GM20000 (cell line): ENCODE measurements at regions not wholly inside any gene's neighbourhood (a gene's known extent, or its start where the extent isn't known, plus 50 kb on each side); places are given as distances from the start of the nearest gene placed in this dataset.
"Not testable (repeated sequence)": the region's sequence is repeated elsewhere in the genome, so short reads cannot be mapped to it uniquely, and the experiment has no call there.

Source experiments
- DNase-seq: peaks from one replicate; pipeline ENCODE4 v3.0.0; 2012; ENCODE audit warnings: low spot score
- CTCF ChIP-seq: IDR thresholded peaks from 2 replicates; pipeline ENCODE4 v1.5.1; 2012; ENCODE audit warnings: mild to moderate bottlenecking, control low read depth; ENCODE audit errors: extremely low read depth, missing control alignments

DNA sequence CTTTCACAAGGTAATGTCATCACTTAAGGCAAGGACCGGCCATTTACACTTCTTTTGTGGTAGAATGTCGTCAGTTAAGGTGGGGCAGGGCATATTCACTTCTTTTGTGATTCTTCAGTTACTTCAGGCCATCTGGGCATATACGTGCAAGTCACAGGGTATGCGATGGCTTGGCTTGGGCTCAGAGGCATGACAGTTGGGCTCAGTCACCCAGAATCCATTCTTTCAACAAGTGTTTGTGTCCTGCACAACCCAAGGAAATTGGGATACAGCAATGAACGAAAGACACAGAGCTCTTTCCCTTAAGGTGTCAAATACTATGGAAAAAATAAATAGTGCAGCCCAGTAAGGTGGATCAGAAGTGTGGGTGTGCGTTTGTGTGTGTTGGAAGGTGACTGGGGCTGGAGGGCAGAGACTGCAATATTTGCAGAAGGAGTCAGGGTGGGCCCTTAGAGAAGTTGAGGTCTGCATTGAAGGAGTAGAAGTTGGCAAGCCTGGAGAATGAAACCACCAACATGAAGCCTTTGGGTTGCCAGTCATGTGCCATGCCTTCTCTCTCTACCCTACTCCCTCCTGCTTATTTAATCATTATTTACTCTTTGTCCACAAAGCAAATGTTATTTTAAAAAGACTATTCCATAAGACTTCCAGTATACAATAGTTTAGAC is 222.8 kb upstream of the PRKCQ start:
- no peak for TF ChIP-seq CTCF
- no peak for DNase-seq

DNA sequence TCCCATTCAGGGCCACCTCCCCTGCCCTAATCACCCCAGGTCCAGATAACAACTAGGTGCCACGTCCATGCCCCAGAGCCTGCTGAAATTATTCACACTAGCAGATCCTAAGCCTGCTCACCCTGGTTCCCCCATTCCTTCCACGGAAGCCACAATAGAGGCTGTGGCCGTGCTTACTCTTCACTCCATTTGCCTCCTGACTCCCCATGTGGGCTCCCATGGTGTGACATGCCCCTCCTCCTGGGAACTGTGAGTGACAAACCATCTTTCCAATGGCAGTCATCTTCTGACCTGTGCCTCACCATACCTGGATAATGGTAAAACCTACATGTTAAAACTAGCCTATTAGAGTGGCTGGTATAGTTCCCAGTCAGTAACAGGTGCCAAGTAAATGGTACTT is 216.2 kb upstream of the PRKCQ start:
- no peak for TF ChIP-seq CTCF
- DNase-seq, result no peak

GRCh38 chr10:6795541-6795940 is 215.5 kb upstream of the PRKCQ start:
- DNase-seq, result no peak
- no peak for TF ChIP-seq CTCF

DNA sequence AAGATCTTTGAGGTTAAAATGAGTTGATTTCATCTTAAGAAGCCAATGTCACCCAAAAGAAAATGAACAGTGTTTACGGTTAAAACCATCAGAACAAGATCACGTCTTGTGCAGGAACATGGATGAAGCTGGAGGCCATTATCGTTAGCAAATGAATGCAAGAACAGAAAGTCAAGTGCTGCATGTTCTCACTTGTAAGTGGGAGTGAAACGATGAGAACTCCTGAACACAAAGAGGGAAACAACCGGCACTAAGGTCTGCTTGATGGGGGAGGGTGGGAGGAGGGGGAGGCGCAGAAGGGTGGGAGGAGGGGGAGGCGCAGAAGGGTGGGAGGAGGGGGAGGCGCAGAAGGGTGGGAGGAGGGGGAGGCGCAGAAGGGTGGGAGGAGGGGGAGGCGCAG is 214.8 kb upstream of the PRKCQ start:
- not testable (repeated sequence) for DNase-seq

DNA sequence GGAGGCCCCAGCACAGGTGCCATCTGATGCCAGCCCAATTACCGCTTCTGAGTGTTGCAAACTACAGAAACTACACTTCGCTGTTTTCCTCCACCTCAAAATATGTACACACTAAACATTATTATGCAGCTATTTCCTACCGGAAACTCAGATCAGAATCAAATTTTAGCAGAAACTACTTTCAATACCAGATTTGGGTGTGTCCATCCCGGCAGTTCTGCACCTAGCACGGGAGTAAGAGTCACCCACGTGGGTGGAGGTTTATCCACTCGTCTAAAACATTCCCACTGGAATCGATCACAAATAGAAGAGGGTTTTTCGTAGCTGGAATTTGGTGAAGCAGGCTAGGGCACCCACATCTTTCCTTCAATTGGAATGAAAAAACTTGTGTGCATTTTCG is 214.4 kb upstream of the PRKCQ start:
- DNase-seq, result no peak
- TF ChIP-seq CTCF, result no peak

- no peak for TF ChIP-seq CTCF
- DNase-seq, result no peak
These were observed 208.7 kb upstream of the PRKCQ start for GRCh38 chr10:6788731-6789130.

- no peak for TF ChIP-seq CTCF
- no peak for DNase-seq
These were observed 208.2 kb upstream of the PRKCQ start for GRCh38 chr10:6788231-6788630.

DNA sequence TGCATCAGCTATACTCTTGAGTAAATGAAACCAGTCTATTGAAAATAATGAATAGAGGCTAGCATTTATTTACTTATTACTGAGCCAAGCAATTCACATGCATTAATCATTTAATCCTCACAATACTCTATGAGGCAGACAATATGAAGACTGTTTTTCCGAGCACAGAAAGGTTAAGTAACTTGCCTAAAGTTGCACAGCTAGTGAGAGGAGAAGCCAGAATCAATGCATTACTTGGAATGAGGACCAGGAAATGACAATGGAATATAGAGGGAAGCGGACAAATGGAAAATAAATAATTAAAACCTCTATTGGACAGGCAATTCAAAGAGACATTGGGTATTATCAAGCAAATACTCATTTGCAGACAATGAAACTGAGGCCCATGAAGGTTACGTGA is 207.6 kb upstream of the PRKCQ start:
- TF ChIP-seq CTCF, result no peak
- DNase-seq, result no peak
